GM18868 (cell line): ENCODE measurements at regions not wholly inside any gene's neighbourhood (a gene's known extent, or its start where the extent isn't known, plus 50 kb on each side); places are given as distances from the start of the nearest gene placed in this dataset.

Source experiments
- ATAC-seq: cut with Tn5 transposase; IDR thresholded peaks from one replicate; pipeline ENCODE4 v1.9.1; 2021; ENCODE audit warnings: mild to moderate bottlenecking, moderate library complexity; ENCODE audit not compliant: unreplicated experiment

DNA sequence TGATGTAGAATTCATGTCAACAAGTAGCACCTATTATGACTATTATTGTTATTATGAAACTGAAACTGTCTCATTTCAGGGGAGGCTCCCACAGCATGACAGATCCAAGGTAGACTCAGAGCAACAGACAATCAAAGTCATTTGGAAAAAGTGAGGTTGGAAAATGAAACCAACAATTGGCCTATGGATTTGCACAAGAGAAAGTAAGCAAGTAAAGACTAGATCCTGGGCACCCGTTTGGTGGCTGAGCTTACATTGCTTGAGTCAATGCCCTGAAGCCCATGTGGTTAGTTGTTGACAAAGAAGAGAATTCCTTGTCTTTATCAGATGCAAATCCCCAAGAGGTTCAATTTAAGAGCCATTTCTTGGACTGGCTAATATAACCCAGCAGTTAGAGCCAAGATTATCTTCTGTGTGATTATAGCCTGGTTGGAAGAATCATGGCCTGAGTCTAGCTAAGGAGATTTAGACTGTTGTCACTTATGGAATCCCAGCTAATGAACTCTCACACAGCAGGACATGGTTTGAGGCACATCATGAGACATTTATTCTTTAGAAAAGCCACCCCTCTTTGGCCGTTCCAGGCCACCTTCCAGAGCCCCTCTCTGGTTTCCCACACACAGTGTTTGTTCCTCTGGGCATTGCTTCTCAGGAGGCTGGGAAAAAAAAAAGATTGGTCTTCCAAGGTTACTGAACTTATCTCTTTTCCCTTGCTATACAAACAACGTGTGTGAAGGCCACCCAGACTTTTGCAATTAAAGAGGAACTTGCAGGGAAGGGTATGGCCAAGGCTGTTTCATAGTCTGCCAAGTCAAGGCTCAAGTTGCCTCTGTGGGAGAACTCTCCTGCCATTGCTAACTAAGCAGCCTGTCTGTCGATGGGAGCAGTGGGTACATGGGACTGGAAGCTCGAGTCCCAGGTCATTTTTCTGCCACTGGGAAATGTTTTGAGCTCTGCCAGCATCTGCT, 399.5 kb downstream of the ENC1 start:
- no peak for ATAC-seq

DNA sequence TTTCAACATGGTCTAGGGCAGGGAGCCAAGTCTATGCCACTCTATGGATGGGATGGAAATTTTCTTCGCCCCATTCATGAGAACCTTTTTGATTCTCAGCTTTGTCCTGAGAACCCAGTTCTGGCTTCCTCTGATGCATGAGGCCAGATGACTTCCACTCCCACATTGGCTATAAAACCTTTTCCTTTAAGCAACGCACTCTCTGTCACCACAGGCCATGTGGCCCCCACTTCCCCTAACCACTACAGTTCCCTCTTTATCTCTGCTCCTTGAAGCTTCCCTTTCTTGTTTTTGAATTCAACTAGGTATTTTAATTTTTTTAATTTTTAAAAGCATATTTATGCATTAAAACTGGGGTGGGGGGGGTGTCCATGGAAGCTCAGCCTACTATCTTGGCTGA, 401.3 kb downstream of the ENC1 start:
- no peak for ATAC-seq

DNA sequence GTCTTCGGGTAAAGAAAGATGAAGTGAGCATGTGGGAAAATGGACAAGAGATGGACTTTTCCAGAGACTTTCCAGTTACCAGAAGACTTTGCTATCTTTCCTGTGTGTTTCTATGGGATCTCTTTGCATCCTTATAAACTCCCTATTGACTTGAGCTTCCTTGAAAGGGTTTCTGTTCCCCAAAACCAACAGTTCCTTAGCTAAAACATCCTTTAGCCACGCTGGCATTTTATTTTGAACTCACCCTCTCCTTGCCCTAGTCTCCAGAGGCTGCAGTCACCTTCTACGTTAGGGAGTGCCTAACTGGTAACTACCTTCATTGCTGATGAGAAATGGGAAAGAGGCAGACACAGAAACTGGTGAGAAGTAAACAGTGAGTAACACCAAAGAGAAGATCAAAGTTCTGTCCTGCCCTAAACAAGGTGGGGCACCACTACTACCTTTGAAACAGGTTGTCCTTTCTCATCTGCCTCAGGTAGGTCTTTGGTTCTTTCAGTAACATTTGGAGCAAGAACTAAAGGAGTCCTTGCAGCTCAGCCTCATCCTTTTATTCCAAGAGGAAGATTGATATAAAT, 402.9 kb downstream of the ENC1 start:
- ATAC-seq, result no peak

DNA sequence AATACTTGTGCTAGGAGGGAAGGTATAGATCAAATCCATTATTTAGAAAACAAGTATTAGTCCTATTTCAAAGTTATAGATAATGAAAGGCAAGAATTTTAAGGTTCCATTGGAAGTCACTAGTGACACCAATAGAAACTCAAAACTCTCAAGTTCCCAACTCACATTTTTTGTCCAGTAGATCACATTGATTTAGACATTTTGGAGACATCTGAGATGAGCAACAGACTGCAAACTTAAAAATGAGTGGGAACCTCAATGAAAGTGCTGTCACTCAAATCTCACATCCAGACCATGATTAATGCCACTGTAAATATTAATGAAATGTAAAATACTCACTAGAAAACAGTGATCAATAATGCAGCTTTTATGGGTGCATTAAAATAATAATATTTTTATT, 405.0 kb downstream of the ENC1 start:
- no peak for ATAC-seq

DNA sequence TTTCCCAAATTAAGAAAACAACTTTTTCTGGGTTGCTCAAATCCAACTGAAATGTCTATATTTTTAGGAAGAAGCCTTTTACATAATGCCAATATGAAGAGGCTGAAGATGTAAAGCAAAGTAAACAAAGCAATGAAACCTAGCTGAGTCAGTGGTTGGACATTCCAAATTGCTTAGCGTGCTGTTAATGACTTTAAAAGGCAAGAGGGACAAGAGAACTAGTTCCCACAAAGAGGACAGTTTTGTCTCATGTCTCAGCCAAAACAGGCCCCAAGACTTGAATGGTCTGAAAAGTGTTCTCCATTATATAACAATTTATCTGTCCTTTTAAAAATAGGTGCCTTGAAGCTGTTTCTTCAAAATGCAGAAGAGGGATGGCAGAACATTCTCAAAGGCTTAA, 407.0 kb downstream of the ENC1 start:
- ATAC-seq, result no peak

DNA sequence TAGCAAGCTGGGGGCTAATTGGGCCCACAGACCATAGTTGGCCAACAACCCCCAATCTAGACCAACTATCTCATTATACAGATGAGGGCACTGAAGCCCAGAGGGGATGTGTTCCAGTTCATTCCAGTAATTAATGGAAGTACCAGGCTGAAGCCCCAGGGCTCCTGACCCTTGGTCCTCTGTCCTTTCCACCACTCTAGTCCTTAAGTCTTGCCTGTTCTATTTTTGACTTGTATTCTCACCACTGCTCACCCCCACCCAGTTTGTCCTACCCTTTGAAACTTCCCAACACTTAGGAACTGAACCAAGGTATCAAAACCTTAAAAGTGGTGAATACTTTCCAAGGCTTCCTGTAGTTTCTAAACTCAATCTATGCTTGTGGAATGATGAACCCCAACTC, 407.4 kb downstream of the ENC1 start:
- no peak for ATAC-seq

DNA sequence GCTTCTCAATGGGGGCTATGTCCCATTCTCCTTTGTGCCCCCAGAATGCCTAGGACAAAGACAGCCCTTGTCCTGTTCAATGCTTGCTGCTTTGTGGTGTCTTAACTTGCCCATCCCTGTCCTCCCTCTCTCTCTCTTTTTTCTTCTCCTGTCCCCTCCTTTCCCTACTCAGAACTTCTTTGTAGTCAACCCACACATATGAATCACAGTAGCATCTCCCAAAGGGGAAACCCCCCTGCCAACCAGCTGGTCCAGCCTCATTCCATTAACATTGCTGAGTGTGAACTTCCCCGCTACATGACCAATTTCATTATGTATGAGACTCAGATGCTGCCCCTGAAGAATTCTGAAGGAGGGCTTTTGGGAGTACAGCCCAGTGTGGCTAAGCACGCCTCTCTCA, 408.3 kb downstream of the ENC1 start:
- ATAC-seq, result no peak

DNA sequence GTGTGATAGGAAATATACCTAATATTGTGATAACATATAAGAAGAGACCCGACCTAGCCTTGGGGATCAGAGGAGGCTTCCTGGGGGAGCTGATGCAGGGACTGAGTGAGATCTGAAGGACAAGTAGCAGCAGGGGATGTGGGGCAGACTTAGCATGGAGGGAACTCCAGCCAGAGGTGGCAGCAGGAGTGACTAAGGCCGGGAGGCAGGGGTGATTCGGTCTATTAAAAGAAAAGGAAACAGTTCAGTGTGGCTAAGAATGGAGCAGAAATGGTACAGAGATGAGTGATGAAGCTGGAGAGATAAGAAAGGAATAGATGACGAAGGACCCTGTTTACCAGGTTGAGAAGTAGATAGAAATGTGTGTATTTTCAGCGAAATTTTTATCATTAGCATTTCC, 408.8 kb downstream of the ENC1 start:
- ATAC-seq, result no peak

DNA sequence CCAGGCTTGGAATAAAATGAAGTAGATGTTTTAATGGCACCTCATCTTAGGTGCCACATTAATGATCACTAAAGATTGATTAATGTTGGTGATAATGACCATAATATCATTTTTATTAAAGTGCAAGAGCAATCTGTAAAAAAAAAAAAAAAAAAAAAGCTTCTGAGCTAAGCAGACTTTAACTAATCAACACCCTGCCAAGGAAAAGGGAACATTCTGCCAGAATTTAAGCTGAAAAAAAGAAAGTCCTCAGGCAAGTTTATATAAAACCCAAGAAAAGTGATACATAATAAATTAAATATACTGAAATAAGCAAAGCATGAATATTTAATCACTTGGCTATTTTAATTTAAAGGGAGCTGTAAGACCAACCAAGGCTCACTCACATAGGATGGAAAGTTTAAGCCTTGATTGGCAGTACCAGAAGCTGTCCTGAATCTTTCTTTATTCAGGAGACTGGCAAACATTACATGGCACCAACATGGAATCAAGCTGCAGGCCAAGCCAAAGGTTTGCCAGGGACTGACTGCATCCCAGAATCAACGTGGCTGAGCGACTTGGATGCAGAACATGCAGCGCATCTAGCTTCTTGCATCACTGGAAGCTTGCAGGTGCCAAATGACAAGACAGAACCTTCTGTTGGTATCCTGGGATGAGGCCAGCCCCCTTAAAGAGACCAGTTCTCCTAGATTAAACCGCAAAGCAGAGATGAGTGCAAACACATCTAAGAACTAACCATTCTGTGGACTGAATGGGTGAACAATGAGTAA, 413.6 kb downstream of the ENC1 start:
- ATAC-seq, result no peak

DNA sequence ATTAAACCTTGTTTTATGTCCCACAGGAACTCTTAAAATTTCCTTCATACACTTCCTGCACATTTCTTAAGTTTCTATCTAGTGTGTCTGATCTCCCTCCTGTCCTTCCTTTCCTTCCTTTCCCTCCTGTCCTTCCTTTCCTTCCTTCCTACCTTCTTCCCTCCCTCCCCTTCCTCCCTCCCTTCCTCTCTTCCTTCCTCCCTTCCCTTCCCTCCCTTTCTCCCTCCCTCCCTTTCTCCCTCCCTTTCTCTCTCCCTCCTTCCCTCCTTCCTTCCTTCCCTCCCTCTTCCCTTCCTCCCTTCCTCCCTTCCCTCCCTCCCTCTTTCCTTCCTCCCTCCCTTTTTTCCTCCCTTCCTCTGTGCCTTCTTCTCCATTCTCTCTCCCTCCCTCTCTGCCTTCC, 414.9 kb downstream of the ENC1 start:
- no peak for ATAC-seq

DNA sequence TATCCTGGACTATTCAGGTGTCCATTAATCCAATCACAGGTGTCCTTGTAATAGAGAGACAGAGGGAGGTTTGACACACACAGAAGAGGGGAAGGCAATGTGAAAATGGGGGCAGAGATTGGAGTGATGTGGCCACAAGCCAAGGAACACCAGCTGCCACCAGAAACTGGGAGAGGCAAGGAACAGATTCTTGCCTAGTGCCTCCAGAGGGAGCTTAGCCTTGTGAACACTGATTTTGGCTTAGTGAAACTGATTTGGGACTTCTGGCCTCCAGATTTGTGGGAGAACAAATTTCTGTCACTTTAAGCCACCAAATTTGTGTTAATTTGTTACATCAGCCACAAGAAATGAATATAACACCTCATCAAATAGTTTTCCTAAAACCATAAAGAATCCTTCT, 416.2 kb downstream of the ENC1 start:
- no peak for ATAC-seq

DNA sequence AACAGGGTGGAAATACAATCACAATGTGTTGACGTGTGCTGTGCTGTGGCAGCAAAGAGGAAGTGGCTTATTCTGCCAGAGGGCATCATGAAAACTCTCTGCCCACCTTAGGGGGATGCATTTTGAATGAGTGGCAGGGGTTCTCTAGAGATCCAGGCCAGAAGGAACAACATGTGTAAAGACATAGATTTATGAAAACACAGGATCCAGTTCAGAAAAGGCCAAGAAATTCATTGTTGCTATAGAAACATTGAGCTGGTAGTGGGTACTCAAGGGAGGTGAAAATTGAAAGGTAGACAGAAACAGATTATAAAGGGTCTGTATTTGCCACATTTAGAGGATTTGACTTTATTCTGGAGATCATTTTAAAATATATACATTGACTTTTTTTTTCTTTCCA, 417.7 kb downstream of the ENC1 start:
- no peak for ATAC-seq

DNA sequence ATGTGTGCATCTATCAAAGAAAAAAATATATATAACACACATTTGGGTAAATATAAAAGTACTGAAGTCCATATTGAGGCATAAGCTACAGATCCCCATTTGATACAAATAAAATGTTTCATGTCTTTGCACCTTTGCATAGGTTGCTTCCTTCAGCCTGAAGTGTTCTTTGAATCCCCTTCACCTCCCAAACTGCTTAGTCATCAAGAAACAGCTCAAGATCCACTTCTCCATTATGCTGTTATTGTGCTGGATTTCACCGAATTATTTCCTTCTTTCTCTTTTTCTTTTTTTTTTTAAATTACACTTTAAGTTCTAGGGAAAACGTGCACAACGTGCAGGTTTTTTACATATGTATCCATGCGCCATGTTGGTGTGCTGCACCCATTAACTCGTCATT, 419.1 kb downstream of the ENC1 start:
- ATAC-seq, result no peak

DNA sequence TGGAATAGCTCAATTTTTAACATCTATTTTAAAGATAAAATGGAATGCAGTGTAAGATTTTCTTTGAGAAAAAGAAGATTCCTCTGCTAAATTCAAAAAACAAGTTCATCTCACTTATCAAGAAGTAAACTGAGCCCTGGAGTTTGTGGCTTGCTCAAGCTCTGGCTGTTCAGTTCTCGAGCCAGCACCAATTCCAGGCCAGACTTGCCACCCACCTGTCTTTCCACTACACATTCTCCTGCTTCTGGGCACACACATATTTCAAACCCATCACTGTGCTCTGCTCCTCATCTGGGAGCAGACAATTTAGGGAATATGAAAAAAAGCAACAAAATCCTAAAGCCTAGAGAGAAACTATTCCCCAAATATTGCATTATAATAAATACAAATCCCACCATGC, 424.5 kb downstream of the ENC1 start:
- ATAC-seq, result no peak

DNA sequence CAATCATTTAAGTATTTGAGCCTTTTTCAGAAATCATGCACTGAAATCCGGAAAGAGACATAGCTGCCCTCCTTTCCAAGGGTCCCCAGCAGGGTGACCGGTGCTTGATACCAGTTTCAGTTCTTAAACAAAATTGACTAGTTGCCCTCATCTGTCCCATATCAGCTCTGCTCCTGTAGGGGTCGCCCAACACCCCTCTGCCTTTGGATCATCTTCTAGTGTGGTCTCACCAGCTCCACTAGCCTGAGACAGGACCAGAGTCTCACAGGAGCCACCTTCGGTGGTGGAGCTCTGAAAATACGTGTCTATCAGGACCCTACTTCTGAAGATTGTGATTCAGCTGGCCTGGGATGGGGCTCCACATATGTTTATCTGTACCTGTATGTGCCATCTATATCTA, 428.2 kb downstream of the ENC1 start:
- no peak for ATAC-seq

DNA sequence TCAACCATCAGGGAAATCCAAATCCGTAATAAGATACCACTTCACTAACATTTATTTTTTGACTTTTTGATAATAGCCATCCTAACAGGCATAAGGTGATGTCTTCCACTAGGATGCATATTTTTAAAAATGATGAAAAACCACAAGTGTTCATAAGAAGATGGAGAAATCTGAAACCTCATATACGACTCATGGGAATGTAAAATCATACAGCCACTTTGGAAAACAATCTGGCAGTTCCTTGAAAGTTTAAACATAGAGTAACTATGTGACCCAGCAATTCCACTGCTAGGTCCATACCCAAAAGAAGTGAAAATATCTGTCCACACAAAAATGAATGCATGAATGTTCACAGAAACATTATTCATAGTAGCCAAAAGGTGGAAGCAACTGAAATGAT, 431.0 kb downstream of the ENC1 start:
- no peak for ATAC-seq

DNA sequence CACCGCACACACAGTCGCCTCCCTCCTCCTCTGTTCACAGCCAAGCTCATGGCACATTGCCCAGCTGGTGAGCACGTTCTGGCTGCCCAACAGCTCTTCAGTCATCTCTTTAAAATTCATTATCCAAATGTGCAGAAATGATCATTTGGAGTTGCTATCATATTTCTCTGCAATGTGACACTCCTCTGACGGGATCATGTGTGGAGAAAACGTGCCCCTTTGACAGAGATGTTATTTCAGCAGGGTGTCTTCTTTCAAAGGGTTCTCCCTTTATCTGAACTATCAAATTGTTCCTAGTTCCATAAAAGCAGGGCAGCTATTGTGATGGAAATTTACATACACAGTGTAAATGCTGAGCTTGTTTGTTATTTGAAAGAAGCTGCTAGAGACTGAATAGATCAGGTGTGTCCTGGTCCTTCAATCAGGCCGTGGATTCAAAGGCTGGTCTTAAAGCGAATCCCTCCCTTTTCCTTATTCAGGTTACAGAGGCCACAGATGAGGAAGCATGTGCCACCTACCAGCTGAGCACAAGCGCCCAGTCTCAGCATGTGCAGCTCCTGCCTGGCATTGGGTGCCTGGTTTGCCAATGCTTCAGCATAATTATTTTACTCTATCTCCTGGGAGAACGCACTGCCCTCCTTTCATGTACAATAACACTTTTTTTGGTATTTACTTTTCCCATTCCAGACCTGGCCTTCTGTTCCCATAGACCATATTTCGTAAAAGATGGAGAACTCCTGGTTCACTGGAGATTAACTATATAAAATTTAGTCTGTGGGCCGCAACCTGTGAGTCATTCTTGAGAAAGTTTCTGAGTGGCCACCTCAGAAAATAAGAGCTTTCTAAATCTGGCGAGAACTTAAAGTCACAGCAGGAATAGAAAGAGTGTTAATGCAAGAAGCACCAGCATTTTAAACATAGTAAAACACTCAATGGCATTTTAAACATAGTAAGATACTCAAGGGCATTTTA, 433.7 kb downstream of the ENC1 start:
- no peak for ATAC-seq

DNA sequence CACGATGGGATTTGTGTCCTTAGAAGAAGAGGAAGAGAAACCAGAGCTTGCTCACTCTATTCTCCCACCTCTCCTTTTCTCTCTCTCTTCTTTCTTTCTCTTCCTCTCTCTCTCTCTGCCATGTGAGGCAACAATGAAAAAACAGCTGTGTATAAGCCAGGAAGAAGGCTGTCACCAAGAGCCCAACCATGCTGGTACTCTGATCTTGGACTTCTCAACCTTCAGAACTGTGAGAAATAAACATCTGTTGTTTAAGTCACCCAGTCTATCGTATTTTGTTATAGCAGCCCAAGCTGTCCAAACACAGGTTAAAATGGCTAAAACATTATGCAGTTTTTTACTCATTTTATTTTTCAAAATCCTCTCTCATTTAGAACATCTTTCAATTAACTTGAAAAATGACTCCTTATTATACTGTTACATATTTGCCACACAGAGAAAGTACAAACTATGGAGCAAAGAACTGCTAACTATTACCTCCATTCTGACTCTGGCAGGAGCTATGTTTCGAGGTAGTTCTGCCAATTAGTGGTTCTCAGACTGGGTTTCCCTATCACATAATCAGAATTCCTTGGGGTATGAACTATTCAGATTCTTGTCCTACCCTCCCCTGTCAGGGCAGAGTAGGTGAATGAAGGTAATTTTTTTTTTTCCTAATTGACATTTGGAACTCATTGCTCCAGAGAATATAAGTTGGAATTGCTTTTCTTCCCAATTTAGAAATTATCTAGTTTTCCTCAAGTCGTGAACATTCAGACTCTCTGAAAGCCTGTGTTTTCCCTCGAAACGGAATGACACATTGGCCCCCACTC, 434.6 kb downstream of the ENC1 start:
- no peak for ATAC-seq

DNA sequence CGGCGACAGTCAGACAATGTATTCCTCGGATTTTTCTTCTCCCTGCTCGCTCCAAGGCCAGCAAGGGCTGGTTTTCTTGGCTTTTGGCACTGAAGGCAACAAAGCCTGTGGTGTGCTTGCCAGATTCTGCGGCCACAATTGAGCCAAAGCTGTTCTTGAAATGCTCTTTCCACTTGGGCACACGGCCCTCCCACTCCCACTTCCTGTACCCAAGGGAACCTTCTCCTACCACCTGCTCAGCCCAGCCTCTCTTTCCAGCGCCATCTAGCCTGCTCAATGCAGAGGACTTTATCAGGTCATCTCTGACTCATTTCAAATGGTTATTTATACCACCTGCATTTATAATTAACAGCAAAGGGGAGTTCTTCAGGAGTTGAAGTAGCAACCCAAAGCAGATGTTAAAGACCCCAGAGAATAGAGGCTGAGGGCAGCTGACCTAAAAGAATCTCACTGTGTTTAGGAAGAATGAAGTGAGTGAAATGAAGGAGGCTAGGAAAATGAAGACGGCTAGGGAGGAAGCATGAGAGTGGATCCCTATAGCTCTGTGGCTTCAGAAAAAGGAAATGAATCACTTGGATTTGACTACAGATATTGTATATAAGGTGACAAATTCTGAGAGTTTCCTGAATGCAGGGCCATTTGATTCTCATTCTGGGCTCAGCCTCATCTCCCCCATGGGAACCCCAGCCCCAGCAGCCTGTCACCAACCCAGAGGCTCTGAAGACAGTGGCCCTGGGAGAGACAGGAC, 439.0 kb downstream of the ENC1 start:
- peak; percentile 61 for ATAC-seq
